Hypothalamus (tissue), 51 donors: ENCODE measurements at regions not wholly inside any gene's neighbourhood (a gene's known extent, or its start where the extent isn't known, plus 50 kb on each side); places are given as distances from the start of the nearest gene placed in this dataset.

Source experiments
- DNase-seq, 51 donors: peaks; one replicate each; lab custom pipeline; 2025; lab: John Stamatoyannopoulos, UW

GRCh38 chr1:221180704-221181368, 301.6 kb downstream of the HLX start:
- no peak for DNase-seq

GRCh38 chr1:221182791-221183533, 303.7 kb downstream of the HLX start:
- no peak for DNase-seq

GRCh38 chr1:221184131-221184794, 305.0 kb downstream of the HLX start:
- DNase-seq, result no peak

- DNase-seq, result no peak
Observed at GRCh38 chr1:221187174-221187573, 307.9 kb downstream of the HLX start.

GRCh38 chr1:221188458-221188857, 309.2 kb downstream of the HLX start:
- no peak for DNase-seq

GRCh38 chr1:221190249-221190648, 311.0 kb downstream of the HLX start:
- DNase-seq, result no peak

GRCh38 chr1:221192055-221192454, 312.8 kb downstream of the HLX start:
- no peak for DNase-seq

- no peak for DNase-seq
Observed at GRCh38 chr1:221200464-221200863, 321.2 kb downstream of the HLX start.

GRCh38 chr1:221201773-221202172, 322.5 kb downstream of the HLX start:
- no peak for DNase-seq

GRCh38 chr1:221203224-221204054, 324.2 kb downstream of the HLX start:
- peak in 44 of 51 donors; percentile 1 to 73 (median 30) for DNase-seq

- DNase-seq, result no peak
Observed at GRCh38 chr1:221204055-221204833, 325.0 kb downstream of the HLX start.

- no peak for DNase-seq
Observed at GRCh38 chr1:221206076-221206475, 326.8 kb downstream of the HLX start.

GRCh38 chr1:221212926-221213325, 333.7 kb downstream of the HLX start:
- DNase-seq, result no peak

- DNase-seq, result no peak
Observed at GRCh38 chr1:221217029-221217428, 337.8 kb downstream of the HLX start.

- no peak for DNase-seq
Observed at GRCh38 chr1:221223281-221223680, 344.0 kb downstream of the HLX start.

GRCh38 chr1:221227460-221227859, 348.2 kb downstream of the HLX start:
- DNase-seq, result no peak

GRCh38 chr1:221227872-221228337, 348.7 kb downstream of the HLX start:
- no peak for DNase-seq

- DNase-seq, result no peak
Observed at GRCh38 chr1:221228594-221228993, 349.4 kb downstream of the HLX start.

- no peak for DNase-seq
Observed at GRCh38 chr1:221230605-221231004, 351.4 kb downstream of the HLX start.

- no peak for DNase-seq
Observed at GRCh38 chr1:221234791-221235190, 355.5 kb downstream of the HLX start.
